Osteocyte (in vitro differentiated cells): ENCODE measurements at regions not wholly inside any gene's neighbourhood (a gene's known extent, or its start where the extent isn't known, plus 50 kb on each side); places are given as distances from the start of the nearest gene placed in this dataset.

Experiments used
- DNase-seq: peaks from one replicate; pipeline ENCODE4 v3.0.0; 2021; ENCODE audit warnings: mixed read lengths; ENCODE audit not compliant: unreplicated experiment; ENCODE audit errors: extremely low spot score
- H3K27ac Mint-ChIP-seq: one replicate; pipeline ENCODE4 v1.8.0; 2021; ENCODE audit warnings: mild to moderate bottlenecking, mixed read lengths; ENCODE audit not compliant: unreplicated experiment
- H3K27me3 Mint-ChIP-seq: one replicate; pipeline ENCODE4 v1.8.0; 2021; ENCODE audit warnings: mixed read lengths; ENCODE audit not compliant: unreplicated experiment
- H3K36me3 Mint-ChIP-seq: one replicate; pipeline ENCODE4 v1.8.0; 2021; ENCODE audit warnings: mixed read lengths; ENCODE audit not compliant: unreplicated experiment
- H3K4me1 Mint-ChIP-seq: one replicate; pipeline ENCODE4 v1.8.0; 2021; ENCODE audit warnings: mixed read lengths; ENCODE audit not compliant: unreplicated experiment
- H3K4me3 Mint-ChIP-seq: one replicate; pipeline ENCODE4 v1.8.0; 2021; ENCODE audit warnings: mild to moderate bottlenecking, moderate library complexity, mixed read lengths; ENCODE audit not compliant: unreplicated experiment
- H3K9me3 Mint-ChIP-seq: one replicate; pipeline ENCODE4 v1.8.0; 2021; ENCODE audit warnings: mixed read lengths; ENCODE audit not compliant: unreplicated experiment
- TF ChIP-seq, protein P1 (sequence below): fragments of 200-600 bp; sonication (generic); IDR thresholded peaks from 2 replicates; pipeline ENCODE4 v1.5.0; 2021; ENCODE audit warnings: antibody characterized with exemption, mild to moderate bottlenecking, moderate library complexity

- TF ChIP-seq, protein P1, sequence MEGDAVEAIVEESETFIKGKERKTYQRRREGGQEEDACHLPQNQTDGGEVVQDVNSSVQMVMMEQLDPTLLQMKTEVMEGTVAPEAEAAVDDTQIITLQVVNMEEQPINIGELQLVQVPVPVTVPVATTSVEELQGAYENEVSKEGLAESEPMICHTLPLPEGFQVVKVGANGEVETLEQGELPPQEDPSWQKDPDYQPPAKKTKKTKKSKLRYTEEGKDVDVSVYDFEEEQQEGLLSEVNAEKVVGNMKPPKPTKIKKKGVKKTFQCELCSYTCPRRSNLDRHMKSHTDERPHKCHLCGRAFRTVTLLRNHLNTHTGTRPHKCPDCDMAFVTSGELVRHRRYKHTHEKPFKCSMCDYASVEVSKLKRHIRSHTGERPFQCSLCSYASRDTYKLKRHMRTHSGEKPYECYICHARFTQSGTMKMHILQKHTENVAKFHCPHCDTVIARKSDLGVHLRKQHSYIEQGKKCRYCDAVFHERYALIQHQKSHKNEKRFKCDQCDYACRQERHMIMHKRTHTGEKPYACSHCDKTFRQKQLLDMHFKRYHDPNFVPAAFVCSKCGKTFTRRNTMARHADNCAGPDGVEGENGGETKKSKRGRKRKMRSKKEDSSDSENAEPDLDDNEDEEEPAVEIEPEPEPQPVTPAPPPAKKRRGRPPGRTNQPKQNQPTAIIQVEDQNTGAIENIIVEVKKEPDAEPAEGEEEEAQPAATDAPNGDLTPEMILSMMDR = no peak
- peaks cover 8% of the 10 kb centered on the region for H3K27me3 Mint-ChIP-seq
- peak; percentile 59 for DNase-seq
Measured at GRCh38 chr6:43970068-43970912, 157.0 kb downstream of the MRPL14 start.

DNA sequence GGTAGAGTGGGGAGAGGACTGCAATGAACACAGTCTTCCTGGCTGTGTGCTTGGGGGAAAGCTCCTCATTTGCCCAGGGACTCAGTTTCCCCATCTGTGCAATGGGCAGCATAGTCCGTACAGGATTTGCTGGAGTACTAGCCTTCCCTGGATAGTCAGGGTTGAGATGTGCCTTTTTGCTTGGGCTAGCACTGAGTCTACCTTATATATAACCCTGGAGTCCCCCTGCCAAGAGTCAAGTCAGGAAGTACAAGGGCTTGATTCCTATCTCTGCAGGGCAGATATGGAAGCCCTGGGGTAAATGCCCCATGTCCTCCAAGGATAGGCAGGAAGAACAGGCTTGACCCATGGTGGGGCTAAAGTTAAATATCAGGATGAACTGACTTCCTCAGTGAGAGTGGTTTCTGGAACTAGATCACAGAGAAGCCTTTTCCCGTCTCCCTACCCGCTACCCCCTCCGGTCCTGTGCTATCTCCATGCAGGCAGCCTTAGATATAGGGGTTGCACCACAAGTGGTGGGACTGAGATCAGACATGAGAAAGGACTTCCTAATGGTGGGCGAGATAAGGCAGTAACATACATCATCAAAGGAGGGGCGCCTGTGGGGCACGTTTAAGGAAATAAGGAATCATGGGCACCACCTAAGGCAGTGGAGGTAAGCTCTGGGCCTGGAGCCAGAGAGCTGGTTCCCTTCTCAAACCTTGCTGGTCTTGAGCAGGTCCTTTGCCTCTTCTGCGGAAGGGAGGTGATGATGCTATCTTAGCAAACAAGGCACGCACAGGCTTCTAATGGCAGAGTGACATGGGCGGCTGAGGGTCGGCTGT, 157.9 kb downstream of the MRPL14 start:
- Mint-ChIP-seq H3K4me3 (no peak overlapping the region), H3K27ac (no peak overlapping the region), H3K4me1 (peaks cover 20% of the 10 kb centered on the region), H3K9me3 (no peaks in the 10 kb centered on the region), H3K36me3 (no peaks in the 10 kb centered on the region), H3K27me3 (peaks cover 12% of the 10 kb centered on the region)
- TF ChIP-seq, protein P1 = no peak
- DNase-seq = peak; percentile 44

More at GRCh38 chr6:43970068-43970912, 157.0 kb downstream of the MRPL14 start:
- H3K27ac Mint-ChIP-seq = no peak overlapping the region
- H3K4me3 Mint-ChIP-seq = no peak overlapping the region
- peaks cover 29% of the 10 kb centered on the region for H3K4me1 Mint-ChIP-seq
- no peaks in the 10 kb centered on the region for H3K36me3 Mint-ChIP-seq
- no peaks in the 10 kb centered on the region for H3K9me3 Mint-ChIP-seq

- Mint-ChIP-seq H3K27me3 (peaks cover 12% of the 10 kb centered on the region), H3K9me3 (no peaks in the 10 kb centered on the region), H3K4me3 (no peak overlapping the region), H3K27ac (no peak overlapping the region), H3K36me3 (no peaks in the 10 kb centered on the region), H3K4me1 (peaks cover 18% of the 10 kb centered on the region)
- TF ChIP-seq, protein P1 = no peak
- DNase-seq = peak; percentile 68
Measured at GRCh38 chr6:43968110-43968965, 158.9 kb downstream of the MRPL14 start.

DNA sequence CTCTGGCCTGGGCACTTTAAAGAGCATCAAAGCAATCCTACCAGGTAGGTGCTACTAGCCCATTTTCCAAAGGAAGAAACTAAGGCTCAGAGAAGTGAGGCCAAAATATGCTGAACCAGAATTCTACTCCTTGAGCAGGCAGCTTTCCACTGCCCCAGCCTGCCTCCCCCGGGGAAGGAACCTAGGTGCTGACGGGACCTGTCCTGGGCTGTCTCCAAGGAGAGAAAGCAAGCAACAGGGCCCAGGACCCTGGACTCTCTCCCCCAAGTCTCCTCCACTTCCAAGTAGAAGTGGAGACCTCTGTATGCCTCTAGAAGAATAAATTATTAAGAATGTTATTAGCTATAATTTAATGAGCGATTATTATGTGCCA, 159.5 kb downstream of the MRPL14 start:
- peaks cover 12% of the 10 kb centered on the region for H3K27me3 Mint-ChIP-seq
- H3K4me3 Mint-ChIP-seq = no peak overlapping the region
- DNase-seq = peak; percentile 62
- H3K9me3 Mint-ChIP-seq = no peaks in the 10 kb centered on the region
- no peaks in the 10 kb centered on the region for H3K36me3 Mint-ChIP-seq
- peaks cover 12% of the 10 kb centered on the region for H3K4me1 Mint-ChIP-seq
- H3K27ac Mint-ChIP-seq = no peak overlapping the region
- TF ChIP-seq, protein P1 = no peak
